UCSD-AML1 (cell line): ENCODE measurements at regions not wholly inside any gene's neighbourhood (a gene's known extent, or its start where the extent isn't known, plus 50 kb on each side); places are given as distances from the start of the nearest gene placed in this dataset.
A peak's percentile ranks its signal among the peaks of the same experiment; 100 is the strongest.
"Not testable (repeated sequence)": the region's sequence is repeated elsewhere in the genome, so short reads cannot be mapped to it uniquely, and the experiment has no call there.

Experiments
- DNase-seq: peaks from one replicate; lab custom pipeline; 2025; ENCODE audit not compliant: unreplicated experiment; lab: John Stamatoyannopoulos, UW

DNA sequence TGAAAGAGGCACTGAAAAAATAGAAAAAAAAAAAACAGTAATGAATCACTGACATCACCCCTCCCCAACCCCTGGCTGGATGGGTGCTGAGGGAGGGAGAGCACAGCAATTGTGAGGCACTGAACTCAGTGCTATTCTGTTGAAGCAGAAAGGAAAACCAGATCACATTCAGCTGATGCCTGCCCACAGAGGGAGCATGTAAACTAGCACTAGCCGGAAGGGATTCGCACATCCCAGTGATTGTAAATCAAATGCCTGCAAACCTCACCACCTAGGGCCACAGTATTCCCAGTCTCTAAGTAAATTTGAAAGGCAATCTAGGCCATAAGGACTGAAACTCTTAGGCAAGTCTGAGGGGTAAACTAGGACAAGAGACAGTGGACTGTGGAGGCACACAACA lies 772.0 kb upstream of the CCDC179 start:
- no peak for DNase-seq

DNA sequence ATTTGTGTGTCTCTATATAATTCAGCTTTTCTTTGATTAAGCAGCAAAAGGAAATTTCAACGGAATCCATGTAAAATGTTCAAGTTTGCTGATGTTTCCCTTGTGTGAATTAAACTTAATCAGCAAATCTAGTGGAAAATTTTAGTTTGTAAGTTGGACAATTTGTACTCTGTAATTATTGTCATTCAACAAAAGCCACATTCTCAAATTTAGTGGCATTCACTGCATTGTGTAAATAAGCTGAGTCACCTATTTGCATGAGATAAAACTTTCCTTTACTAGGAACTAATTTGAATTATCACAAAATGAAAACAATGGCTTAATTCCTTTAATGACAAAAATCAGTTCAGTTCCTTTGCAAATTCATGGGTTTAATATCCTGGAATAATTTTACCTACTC lies 784.2 kb upstream of the CCDC179 start:
- DNase-seq = no peak

DNA sequence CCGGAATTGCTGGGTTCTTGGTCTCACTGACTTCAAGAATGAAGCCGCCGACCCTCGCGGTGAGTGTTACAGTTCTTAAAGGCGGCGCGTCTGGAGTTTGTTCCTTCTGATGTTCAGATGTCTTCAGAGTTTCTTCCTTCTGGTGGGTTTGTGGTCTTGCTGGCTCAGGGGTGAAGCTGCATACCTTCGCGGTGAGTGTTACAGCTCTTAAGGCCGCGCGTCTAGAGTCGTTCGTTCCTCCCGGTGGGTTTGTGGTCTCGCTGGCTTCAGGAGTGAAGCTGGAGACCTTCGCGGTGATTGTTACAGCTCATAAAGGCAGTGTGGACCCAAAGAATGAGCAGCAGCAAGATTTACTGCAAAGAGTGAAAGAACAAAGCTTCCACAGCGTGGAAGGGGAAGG lies 792.1 kb upstream of the CCDC179 start:
- DNase-seq = not testable (repeated sequence)

DNA sequence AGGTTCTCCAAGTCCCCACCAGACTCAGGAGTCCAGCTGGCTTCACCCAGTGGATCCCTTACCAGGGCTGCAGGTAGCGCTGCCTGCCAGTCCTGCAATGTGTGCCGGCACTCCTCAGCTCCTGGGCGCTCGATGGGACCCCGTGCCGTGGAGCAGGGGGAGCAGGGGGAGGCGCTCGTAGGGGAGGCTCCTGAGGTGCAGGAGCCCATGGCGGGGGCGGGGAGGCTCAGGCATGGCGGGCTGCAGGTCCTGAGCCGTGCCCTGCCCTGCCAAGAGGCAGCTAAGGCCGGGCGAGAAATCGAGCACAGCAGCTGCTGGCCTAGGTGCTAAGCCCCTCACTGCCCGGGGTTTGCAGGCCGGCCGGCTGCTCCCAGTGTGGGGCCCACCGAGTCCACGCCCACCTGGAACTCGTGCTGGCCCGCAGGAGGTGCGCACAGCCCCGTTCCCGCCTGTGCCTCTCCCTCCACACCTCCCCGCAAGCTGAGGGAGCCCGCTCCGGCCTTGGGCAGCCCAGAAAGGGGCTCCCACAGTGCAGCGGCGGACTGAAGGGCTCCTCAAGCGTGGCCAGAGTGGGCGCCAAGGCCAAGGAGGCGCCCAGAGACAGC lies 792.9 kb upstream of the CCDC179 start:
- DNase-seq = no peak

DNA sequence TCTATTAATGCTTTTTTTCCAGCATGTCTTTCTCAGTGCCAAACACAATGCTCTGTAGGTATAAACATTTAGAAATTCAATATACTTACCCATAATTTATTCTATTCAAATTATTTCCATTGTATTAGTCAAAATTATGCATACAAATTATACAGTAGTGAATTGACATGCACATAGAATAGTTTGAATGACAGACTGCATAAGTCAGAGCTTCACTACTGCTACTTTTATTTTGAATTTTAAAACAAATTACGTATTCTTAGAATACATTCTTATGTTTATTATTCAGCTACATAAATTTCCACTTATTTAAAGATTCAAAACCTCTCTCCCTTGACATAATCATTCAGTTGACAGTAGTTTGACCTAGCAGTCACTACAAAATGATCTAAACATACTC lies 808.0 kb upstream of the CCDC179 start:
- DNase-seq = no peak

DNA sequence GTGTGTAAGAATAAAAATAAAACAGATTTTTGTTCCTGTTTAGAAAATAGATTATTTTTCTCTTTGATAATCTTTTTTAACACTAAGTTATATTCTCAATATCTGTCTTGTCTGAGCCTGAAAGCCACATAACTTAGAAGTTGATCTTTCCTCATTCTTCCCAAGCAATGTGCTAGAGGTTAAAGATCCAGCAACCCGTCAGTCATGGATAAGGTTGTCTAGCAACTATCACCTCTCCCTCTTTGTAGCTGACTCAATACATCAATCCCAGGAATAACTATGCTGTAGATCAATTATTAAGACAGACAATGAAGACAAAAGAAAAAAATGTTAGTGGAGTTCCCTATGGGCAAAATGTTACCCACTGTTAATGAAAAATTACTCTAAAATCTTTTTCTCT lies 813.1 kb upstream of the CCDC179 start:
- DNase-seq = no peak

DNA sequence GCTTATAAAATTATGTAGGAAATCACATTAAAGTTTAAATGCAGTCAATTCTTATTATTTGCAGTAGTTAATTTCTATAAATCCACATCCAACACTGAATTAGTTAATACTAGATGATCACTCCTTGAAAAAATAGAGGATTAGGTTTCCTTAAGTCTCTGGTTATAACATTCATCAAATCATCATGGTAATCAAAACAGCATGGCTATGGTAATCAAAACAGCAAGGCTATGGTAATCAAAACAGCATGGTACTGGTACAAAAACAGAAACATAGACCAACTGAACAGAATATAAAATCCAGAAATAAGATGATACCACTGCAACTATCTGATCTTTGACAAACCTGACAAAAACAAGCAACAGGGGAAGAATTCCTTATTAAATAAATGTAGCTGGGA lies 814.6 kb upstream of the CCDC179 start:
- no peak for DNase-seq

DNA sequence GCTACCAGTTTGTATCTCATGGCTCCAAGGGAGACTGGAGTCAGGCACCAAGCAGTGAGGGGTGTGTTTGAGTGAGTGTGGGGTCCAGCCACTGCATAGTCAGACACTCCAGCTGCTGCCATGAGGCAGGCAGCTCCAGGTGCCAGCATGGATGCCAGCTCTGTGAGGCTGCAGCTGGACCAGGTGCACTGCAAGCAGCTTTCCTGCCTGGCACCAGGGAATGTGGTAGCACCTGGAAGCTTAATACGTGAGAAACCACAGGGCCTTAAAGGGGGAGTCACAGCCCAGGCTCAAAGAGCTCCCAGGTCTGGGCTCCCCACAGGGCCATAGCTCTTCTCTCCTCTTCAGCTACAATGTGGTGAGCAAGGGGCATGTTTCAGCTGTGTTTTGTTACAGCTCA lies 817.8 kb upstream of the LUZP2 start:
- DNase-seq = peak; percentile 3

DNA sequence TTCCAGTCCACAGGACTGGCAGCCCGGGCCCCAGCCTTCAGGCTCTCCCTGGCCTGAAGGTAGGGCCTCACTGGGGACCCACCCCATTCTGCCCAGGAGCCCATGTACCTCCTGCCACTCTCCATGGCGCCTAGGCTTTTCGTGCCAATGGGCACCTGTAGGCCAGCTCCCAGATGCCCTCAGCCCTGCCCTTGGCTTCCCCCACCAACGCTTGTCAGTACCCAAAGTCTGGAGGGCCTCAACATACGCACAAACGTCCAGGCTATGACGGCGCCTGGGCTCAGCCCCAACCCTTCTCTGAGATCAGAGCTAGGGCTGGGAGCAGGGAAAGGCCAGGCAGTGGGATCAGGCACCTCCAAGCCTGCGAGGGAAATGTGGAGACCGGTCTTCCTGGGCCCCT lies 816.9 kb upstream of the LUZP2 start:
- no peak for DNase-seq

DNA sequence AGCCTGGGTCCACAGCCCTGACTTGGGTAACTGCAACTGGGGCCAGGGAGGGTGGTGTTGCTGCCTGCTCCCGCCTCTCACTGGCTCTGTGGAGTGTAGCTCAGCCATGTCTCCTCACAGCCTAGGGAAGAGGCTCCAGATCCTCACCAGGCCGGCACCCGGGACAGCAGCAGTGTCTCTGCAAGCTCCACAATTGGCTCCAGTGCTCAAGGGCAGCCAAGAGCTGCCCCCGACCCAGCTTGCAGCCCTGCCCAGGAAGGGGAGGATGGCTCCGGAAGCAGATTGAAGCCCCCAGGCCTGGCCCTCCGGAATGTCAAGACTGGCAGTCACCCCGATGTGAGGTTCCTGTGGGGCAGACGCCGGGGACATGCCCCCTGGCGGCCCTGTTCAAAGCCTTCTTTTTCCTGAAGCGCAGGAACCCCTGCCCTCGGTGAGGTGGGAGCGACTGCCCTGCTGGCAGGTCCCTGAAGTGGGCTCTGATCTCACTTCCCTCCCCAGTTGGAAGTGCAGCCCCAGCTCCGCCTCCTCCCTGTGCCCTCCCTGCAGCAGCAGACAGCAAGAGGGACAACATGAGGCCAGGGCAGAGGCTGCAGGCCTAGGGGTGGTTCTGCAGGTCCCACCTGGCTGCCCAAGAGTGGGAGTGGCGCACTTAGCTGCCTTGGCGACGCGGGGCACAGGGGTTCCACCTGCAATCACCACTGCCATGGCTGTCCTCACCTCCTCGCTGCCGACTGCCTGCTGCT lies 816.2 kb upstream of the LUZP2 start:
- no peak for DNase-seq

DNA sequence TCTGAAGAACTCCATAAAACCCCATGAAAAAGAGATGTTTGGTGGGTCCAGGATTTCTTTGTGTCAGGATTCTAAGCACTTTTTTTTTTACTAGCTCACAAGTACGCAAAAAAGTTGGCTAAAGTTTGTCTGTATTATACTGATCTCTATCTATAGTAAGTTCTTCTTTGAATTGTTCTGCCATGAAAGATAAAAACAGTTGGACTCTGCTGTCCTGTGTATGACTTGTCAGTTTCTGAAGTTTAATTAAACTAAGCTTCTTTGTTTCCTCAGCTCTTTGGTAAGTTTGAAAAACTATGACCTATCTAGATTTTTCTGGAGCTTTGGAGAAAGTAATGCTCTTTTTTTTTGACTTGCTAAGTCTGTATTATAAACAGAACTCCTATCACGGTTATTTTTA lies 812.2 kb upstream of the LUZP2 start:
- no peak for DNase-seq

DNA sequence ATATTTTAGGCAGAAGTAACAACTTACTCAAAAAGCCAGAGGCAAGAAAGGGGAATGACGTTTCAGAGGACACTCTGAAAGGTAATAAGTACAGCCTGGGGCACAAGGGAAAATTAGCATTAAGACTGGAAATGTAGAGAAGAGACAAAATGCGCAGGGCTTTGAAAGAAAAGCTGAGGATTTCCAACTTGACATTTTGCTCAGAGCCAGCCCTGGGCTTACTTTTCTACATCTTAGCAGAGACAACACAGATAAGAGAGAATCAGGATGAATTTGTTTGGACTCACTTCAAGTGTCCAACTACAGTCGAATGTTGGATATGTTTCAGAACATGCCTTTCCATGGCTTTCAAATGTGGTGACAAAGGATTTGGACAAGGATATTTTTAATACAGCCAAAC lies 808.9 kb upstream of the LUZP2 start:
- no peak for DNase-seq

DNA sequence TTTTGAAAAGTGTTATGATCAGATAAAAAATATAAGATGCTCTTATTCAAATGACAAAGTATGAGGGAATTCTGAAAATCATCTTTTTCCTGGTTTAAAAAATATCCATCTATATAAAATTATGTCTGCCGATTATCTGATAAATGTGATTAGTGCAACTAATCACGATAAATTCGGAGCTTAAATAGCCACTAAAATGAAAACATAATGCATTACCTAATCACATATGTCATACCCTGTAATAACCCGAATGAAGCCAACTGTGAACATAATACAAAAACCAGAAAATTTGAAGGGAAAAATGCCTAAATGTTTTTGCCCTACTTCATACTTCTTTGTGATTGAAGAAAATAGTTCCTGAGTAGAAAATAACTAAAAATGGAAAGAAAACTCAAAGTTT lies 808.4 kb upstream of the LUZP2 start:
- no peak for DNase-seq

DNA sequence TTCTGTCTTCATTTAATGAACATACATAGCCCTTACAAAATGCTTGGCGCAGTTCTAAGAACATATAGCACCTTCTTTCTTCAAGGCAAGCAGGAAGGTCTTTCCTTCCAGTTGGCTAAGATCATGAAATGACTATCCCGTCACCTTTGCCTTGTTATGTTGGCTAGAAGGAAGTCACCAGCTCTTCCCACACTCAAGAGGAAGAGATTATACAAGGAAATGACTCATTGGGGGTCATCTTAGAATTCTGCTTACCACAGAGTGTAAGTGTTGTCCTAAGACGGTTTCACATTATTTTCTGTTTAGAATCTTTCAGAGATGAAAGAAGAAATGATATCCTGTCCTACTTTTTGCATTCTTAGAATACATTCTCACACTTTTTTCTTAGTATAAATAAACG lies 808.0 kb upstream of the LUZP2 start:
- no peak for DNase-seq

DNA sequence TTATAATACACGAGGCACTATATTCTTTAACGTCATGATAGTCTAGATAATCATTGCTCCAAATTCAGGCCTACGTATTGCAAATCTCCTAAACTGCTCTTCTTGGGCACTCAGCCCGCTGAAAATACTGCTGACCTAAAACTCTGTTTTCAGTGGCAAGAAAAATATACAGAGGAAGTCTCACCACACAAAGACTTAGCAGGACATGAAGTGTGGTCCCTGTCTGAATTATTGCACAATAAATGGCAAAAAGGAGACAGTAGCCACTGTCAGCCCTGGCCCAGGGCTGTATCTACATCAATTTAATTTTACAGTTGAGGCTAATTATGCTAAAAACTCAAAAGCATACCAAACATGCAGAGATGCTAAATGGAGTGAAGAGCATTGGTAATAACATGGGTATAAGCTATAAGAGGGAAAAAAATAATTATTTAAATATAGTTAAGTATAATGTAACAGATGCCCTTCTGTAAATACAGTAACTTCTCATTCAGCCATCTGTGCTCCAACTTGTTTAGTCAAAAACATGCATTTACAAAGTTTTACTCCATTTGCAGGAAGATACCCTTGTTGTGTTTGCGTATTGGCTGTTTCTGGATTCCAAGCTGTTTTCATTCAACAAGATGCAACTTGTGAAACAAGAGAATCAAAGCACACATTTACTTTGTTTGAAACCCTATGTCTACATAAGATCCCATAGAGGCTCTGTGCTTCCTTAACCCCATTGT lies 800.0 kb upstream of the LUZP2 start:
- DNase-seq = no peak

DNA sequence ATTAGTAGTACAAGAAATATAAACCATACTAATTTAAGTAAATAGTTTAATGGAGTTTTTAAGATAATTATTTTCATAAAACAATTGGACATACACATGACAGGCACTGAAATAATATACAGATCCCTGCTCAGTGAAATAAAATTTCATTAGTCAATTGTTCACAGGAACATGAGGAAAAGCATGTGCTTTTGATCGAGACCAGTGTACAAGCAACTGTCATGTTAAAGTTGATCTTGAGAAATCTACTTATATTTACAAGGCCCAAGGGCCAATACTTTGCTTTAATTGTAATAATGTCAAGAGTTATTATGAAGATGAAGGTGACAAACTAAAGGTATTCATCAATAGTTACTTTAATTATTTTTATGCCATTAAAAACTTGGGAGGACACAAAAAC lies 792.7 kb upstream of the LUZP2 start:
- no peak for DNase-seq

DNA sequence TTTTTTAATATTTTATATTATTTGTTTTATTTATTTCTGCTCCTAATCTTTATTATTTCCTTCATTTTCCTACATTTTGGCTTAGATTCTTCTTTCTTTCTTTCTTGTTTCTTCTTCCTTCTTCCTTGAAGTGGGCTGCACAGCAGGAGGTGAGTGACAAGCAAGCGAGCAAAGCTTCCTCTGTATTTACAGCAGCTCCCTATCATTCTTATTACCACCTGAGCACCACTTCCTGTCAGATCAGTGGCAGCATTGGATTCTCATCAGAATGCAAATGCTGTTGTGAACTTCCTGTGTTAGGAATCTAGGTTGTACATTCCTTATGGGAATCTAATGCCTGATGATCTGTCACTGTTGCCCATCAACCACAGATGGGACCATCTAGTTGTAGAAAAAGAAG lies 784.9 kb upstream of the LUZP2 start:
- DNase-seq = no peak

DNA sequence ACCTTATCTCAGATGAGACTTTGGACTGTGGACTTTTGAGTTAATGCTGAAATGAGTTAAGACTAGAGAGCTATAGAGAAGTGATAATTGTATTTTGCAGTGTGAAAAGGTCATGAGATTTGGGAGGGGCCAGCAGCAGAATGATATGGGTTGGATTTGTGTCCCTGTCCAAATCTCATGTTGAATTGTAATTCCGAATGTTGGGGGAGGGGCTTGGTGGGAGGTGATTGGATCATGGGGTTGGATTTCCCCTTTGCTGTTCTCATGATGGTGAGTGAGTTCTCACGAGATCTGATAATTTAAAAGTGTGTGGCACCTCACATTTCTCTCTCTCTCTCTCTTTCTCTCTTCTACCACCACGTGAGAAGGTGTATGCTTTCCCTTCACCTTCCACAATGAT lies 777.8 kb upstream of the LUZP2 start:
- no peak for DNase-seq

DNA sequence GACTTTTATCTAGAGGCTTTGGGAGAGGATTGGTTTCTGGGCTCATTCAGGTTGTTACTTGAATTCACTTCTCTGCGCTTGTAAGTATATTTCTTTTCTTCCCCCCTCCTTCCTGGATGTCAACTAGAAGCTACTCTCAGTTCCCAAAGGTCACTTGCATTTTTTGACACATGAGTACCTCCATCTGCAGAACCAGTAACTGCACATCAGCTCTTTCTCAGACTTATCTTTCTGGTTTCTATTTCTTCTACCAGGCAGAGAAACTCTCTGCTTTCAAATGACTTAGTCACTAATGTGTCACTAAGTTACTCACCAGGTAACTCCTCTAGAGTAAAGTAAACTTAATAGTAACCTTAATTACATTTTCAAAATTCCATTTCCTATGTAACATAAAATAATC lies 773.0 kb upstream of the LUZP2 start:
- no peak for DNase-seq

DNA sequence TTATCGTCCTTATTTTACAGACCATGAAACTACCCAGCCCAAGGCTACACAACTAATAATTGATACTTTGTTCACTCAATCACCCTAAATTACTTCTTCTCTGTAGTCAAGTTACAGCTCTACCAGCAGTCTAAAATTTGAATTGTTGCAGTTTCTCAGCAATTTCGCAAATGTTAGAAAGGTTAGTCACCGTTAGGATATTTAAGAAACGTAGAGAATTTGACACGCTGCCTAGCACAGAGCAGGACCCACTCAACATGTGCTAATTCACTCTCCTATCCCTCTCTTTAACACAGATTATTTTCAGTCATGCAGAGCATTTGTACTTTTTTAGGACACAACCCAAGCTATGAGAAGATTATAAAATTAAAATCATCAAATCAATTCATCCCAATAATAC lies 771.1 kb upstream of the LUZP2 start:
- no peak for DNase-seq

DNA sequence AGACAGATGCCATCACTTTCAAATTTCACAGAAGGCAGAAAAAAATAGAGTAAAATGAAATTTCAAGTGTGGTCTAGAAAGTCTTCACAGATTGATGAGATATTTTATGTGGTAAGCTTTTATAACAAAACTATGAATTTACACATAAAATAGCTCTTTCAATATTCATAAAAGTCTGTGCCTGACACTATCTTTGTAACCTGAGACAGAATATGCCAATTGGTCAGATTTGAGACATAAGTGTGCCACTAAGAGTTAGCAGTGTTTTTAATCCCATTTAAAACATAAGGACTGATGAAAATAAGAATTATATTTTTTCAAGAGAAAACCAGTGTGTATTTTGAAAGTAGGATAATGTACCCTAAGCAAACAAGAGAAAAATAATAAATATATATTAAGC lies 769.5 kb upstream of the LUZP2 start:
- no peak for DNase-seq

DNA sequence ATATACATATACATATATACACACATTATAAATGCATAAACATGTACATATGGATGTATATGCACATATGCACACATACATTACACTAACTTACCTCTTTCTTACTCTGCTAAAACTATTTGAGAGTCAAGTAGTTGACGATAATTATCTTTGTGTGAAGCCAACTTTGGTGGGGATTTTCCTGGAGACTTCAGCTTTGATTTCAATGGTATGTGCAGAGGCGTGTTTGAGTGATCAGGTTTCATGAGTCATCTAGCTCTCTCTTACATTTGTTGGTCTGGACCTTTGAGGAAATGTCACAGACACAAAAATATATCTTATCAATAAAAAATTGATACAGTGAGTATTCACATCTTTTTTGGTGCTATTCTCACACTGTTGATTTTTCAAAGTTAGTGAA lies 769.1 kb upstream of the LUZP2 start:
- DNase-seq = no peak

DNA sequence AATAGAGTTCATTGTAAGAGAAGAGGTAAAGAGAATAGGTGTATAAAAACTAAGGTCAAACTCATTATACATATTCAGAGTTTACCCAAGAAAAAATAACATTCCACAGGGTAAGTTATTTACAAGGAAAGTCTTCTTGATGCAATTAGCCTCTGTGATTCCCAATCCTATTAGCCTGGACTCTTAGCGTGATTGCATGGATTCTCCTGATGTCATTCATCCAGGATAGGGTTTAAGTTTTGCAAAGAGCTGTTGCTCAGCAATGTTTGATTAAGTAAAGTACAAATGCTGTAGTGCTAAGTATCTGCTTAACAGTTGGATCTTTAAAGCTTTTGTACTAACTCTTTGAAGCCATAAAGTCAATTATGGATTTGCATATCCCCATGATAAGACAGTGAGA lies 767.8 kb upstream of the LUZP2 start:
- no peak for DNase-seq
